ENCODE measurements at regions not wholly inside any gene's neighbourhood (a gene's known extent, or its start where the extent isn't known, plus 50 kb on each side); places are given as distances from the start of the nearest gene placed in this dataset.

DNA sequence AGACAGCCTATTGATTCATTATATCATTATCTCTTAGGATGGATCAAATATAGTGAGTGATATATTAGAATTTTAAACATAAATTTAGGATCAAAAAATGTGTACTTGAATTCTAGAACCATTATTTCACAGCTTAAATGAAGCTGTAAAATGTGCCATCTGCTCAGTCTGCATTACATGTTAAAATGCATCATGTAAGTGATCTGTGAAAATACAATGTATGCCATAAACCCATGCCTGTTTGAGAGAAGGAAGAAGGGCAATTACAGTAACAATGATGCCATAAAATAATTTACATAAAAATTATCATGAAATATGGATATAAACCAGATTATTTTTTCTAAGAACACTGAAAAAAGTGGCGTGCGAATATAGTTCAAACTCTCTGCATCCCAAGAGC lies 1066.0 kb upstream of the ADGRL4 start:
- H3K9me3 ChIP-seq, result no peaks in the 10 kb centered on the region
- H3K27me3 ChIP-seq, result no peaks in the 10 kb centered on the region
- intact Hi-C loops (cut with DNase I; ENCODE audit: low total_unique reads), result no loop called here
- H3K27ac ChIP-seq, result no peak overlapping the region
- DNase-seq (no peak), ATAC-seq (no peak)
- in situ Hi-C loops (cut with MboI; ENCODE audit: low sequenced_read_pairs in 4 of 4), result no loop called here
- no peaks in the 10 kb centered on the region for H3K4me1 ChIP-seq
- H3K36me3 ChIP-seq, result no peaks in the 10 kb centered on the region
- TF ChIP-seq, protein P1, sequence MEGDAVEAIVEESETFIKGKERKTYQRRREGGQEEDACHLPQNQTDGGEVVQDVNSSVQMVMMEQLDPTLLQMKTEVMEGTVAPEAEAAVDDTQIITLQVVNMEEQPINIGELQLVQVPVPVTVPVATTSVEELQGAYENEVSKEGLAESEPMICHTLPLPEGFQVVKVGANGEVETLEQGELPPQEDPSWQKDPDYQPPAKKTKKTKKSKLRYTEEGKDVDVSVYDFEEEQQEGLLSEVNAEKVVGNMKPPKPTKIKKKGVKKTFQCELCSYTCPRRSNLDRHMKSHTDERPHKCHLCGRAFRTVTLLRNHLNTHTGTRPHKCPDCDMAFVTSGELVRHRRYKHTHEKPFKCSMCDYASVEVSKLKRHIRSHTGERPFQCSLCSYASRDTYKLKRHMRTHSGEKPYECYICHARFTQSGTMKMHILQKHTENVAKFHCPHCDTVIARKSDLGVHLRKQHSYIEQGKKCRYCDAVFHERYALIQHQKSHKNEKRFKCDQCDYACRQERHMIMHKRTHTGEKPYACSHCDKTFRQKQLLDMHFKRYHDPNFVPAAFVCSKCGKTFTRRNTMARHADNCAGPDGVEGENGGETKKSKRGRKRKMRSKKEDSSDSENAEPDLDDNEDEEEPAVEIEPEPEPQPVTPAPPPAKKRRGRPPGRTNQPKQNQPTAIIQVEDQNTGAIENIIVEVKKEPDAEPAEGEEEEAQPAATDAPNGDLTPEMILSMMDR (IDR thresholded peaks at IDR 0.05 in 4 of 5, conservative IDR thresholded peaks at IDR 0.05 in 1 of 5), result no peak
- no peak for TF ChIP-seq POLR2A (IDR thresholded peaks at IDR 0.05)
- H3K4me3 ChIP-seq, result no peak overlapping the region

GRCh38 chr1:80066060-80066459 lies 1059.5 kb upstream of the ADGRL4 start:
- DNase-seq (no peak), ATAC-seq (no peak)
- TF ChIP-seq, protein P1 (IDR thresholded peaks at IDR 0.05 in 4 of 5, conservative IDR thresholded peaks at IDR 0.05 in 1 of 5), result no peak
- no peak for TF ChIP-seq POLR2A (IDR thresholded peaks at IDR 0.05)
- in situ Hi-C loops (cut with MboI; ENCODE audit: low sequenced_read_pairs in 4 of 4), result no loop called here
- Histone ChIP-seq H3K27ac (no peak overlapping the region), H3K9me3 (no peaks in the 10 kb centered on the region), H3K27me3 (no peaks in the 10 kb centered on the region), H3K4me3 (no peak overlapping the region), H3K36me3 (no peaks in the 10 kb centered on the region), H3K4me1 (no peaks in the 10 kb centered on the region)
- intact Hi-C loops (cut with DNase I; ENCODE audit: low total_unique reads), result no loop called here

- DNase-seq (no peak), ATAC-seq (no peak)
- in situ Hi-C loops (cut with MboI; ENCODE audit: low sequenced_read_pairs in 4 of 4), result no loop called here
- Histone ChIP-seq H3K36me3 (no peaks in the 10 kb centered on the region), H3K27me3 (no peaks in the 10 kb centered on the region), H3K4me3 (no peak overlapping the region), H3K9me3 (no peaks in the 10 kb centered on the region), H3K4me1 (no peaks in the 10 kb centered on the region), H3K27ac (no peak overlapping the region)
- intact Hi-C loops (cut with DNase I; ENCODE audit: low total_unique reads), result no loop called here
- TF ChIP-seq, protein P1 (IDR thresholded peaks at IDR 0.05 in 4 of 5, conservative IDR thresholded peaks at IDR 0.05 in 1 of 5), result no peak
- TF ChIP-seq POLR2A (IDR thresholded peaks at IDR 0.05), result no peak
Measured at GRCh38 chr1:80064524-80064923, 1058.0 kb upstream of the ADGRL4 start.

- DNase-seq, result no peak
- H3K27ac ChIP-seq, result no peak overlapping the region
- ATAC-seq, result no peak
- intact Hi-C loops (cut with DNase I; ENCODE audit: low total_unique reads) (no loop called here), in situ Hi-C loops (cut with MboI; ENCODE audit: low sequenced_read_pairs in 4 of 4) (no loop called here)
- TF ChIP-seq POLR2A (IDR thresholded peaks at IDR 0.05), result no peak
- TF ChIP-seq, protein P1 (IDR thresholded peaks at IDR 0.05 in 4 of 5, conservative IDR thresholded peaks at IDR 0.05 in 1 of 5), result no peak
- no peaks in the 10 kb centered on the region for H3K4me1 ChIP-seq
- no peaks in the 10 kb centered on the region for H3K36me3 ChIP-seq
- H3K9me3 ChIP-seq, result no peaks in the 10 kb centered on the region
- H3K27me3 ChIP-seq, result no peaks in the 10 kb centered on the region
- no peak overlapping the region for H3K4me3 ChIP-seq
Measured at GRCh38 chr1:80059940-80060339, 1053.4 kb upstream of the ADGRL4 start.

- no peaks in the 10 kb centered on the region for H3K36me3 ChIP-seq
- DNase-seq (no peak), ATAC-seq (no peak)
- intact Hi-C loops (cut with DNase I; ENCODE audit: low total_unique reads) (no loop called here), in situ Hi-C loops (cut with MboI; ENCODE audit: low sequenced_read_pairs in 4 of 4) (no loop called here)
- no peaks in the 10 kb centered on the region for H3K27me3 ChIP-seq
- no peak overlapping the region for H3K27ac ChIP-seq
- TF ChIP-seq POLR2A (IDR thresholded peaks at IDR 0.05), result no peak
- TF ChIP-seq, protein P1 (IDR thresholded peaks at IDR 0.05 in 4 of 5, conservative IDR thresholded peaks at IDR 0.05 in 1 of 5), result no peak
- no peaks in the 10 kb centered on the region for H3K4me1 ChIP-seq
- H3K4me3 ChIP-seq, result no peak overlapping the region
- H3K9me3 ChIP-seq, result no peaks in the 10 kb centered on the region
Measured at GRCh38 chr1:80056179-80056578, 1049.6 kb upstream of the ADGRL4 start.
